ENCODE measurements at regions not wholly inside any gene's neighbourhood (a gene's known extent, or its start where the extent isn't known, plus 50 kb on each side); places are given as distances from the start of the nearest gene placed in this dataset.

DNA sequence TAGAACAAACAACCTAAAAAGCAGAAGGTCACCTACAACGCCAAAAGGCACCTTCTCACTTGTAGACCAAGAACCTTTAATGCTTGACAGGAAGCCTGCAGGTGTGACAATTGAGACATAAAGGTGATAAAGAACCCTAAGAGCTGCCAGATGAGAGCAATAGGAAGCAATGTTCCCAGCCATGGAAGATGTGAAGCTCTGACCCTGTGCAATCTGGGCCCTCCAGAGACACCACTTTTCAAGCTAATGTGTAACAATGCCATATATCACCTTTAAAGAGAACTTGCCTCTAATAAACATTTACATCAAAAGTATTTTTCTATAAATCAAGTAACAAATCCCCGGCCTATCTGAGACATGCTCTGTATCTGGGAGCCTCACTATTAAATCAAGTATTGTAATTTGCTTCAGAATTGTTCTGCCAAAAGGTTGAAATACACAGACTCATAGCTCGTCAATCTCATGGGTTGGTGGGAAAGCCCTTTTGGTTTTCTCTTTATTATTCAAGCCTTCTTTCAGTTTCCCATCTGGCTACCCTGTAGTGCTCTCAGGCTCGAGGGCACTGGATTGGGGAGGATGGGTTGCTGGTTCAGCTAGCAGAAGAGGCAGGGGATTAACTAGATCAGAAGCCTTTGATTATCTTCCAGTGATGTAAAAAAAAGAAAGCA is 368.9 kb downstream of the BUD13 start:
- Mint-ChIP-seq H3K4me1 (peaks cover 5% of the 10 kb centered on the region), H3K27me3 (ENCODE audit: low read depth) (peaks cover 10% of the 10 kb centered on the region), H3K9me3 (no peaks in the 10 kb centered on the region), H3K27ac (no peak overlapping the region), H3K36me3 (ENCODE audit: low read depth) (no peaks in the 10 kb centered on the region), H3K4me3 (no peak overlapping the region)
- TF ChIP-seq CTCF (IDR thresholded peaks at IDR 0.05; ENCODE audit: unreplicated experiment in 3 of 3), result no peak

DNA sequence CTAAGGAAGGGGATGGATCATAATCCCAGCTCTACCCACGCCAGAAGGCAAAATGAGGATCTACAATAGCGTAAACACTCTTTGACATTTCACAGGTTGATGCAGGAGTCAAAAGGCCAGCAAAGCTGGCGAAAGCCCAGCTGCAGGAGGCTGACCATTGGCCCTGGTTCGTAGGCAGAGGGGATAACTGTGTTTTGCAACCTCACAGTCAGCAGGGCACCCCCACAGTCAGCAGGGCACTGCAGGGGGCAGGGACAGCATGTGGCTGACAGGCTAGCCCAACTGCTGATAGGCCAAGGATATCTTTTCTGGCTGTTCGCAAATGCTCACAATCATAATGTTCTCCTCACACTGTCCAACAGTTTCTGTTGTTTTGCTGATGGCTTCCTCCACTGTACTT is 372.7 kb downstream of the BUD13 start:
- no peaks in the 10 kb centered on the region for H3K36me3 Mint-ChIP-seq (ENCODE audit: low read depth)
- no peak for TF ChIP-seq CTCF (IDR thresholded peaks at IDR 0.05; ENCODE audit: unreplicated experiment in 3 of 3)
- no peak overlapping the region for H3K27ac Mint-ChIP-seq
- H3K4me1 Mint-ChIP-seq, result peaks cover 25% of the 10 kb centered on the region
- H3K4me3 Mint-ChIP-seq, result no peak overlapping the region
- no peaks in the 10 kb centered on the region for H3K27me3 Mint-ChIP-seq (ENCODE audit: low read depth)
- no peaks in the 10 kb centered on the region for H3K9me3 Mint-ChIP-seq

- Mint-ChIP-seq H3K4me3 (no peak overlapping the region), H3K27me3 (ENCODE audit: low read depth) (no peaks in the 10 kb centered on the region), H3K4me1 (peaks cover 20% of the 10 kb centered on the region), H3K9me3 (peaks cover 6% of the 10 kb centered on the region), H3K27ac (peak overlapping the region in 2 of 3 experiments; percentile 60 to 82), H3K36me3 (ENCODE audit: low read depth) (no peaks in the 10 kb centered on the region)
- no peak for TF ChIP-seq CTCF (IDR thresholded peaks at IDR 0.05; ENCODE audit: unreplicated experiment in 3 of 3)
Measured at GRCh38 chr11:116397602-116398084, 375.1 kb downstream of the BUD13 start.

GRCh38 chr11:116396331-116396730 is 376.5 kb downstream of the BUD13 start:
- Mint-ChIP-seq H3K4me3 (no peak overlapping the region), H3K27ac (peak overlapping the region in 1 of 3 experiments; percentile 82), H3K27me3 (ENCODE audit: low read depth) (no peaks in the 10 kb centered on the region), H3K4me1 (peaks cover 21% of the 10 kb centered on the region), H3K9me3 (peaks cover 9% of the 10 kb centered on the region), H3K36me3 (ENCODE audit: low read depth) (no peaks in the 10 kb centered on the region)
- TF ChIP-seq CTCF (IDR thresholded peaks at IDR 0.05; ENCODE audit: unreplicated experiment in 3 of 3), result no peak

DNA sequence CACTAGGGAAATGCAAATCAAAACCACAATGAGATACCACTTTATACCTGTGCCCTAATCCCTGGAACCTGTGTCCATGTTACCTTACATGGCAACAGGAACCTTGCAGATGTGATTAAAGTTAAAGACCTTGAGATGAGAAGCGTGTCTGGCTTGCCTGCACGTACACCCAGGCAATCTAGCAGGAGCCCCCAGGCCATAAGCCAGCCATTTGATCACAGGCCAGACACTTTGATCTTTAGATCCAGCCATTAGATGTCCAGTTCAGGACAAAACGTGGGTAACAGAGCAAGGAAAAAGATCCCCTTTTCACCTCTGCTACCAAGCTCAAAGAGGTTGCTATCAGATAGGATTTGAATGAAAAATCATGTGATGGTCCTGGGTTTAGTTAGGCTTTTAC is 378.8 kb downstream of the BUD13 start:
- H3K27me3 Mint-ChIP-seq (ENCODE audit: low read depth), result no peaks in the 10 kb centered on the region
- no peak overlapping the region for H3K27ac Mint-ChIP-seq
- H3K36me3 Mint-ChIP-seq (ENCODE audit: low read depth), result no peaks in the 10 kb centered on the region
- peaks cover 9% of the 10 kb centered on the region for H3K9me3 Mint-ChIP-seq
- peaks cover 28% of the 10 kb centered on the region for H3K4me1 Mint-ChIP-seq
- TF ChIP-seq CTCF (IDR thresholded peaks at IDR 0.05; ENCODE audit: unreplicated experiment in 3 of 3), result no peak
- H3K4me3 Mint-ChIP-seq, result no peak overlapping the region

- no peak for TF ChIP-seq CTCF (IDR thresholded peaks at IDR 0.05; ENCODE audit: unreplicated experiment in 3 of 3)
- Mint-ChIP-seq H3K27ac (peak overlapping the region in 2 of 3 experiments; percentile 28 to 51), H3K4me1 (peaks cover 25% of the 10 kb centered on the region), H3K27me3 (ENCODE audit: low read depth) (no peaks in the 10 kb centered on the region), H3K4me3 (no peak overlapping the region), H3K36me3 (ENCODE audit: low read depth) (no peaks in the 10 kb centered on the region), H3K9me3 (peaks cover 9% of the 10 kb centered on the region)
Measured at GRCh38 chr11:116390963-116391362, 381.8 kb downstream of the BUD13 start.
